Neuronal stem cell (in vitro differentiated cells): ENCODE measurements at regions not wholly inside any gene's neighbourhood (a gene's known extent, or its start where the extent isn't known, plus 50 kb on each side); places are given as distances from the start of the nearest gene placed in this dataset.

ENCODE experiments used
- DNase-seq: peaks from one replicate; pipeline ENCODE4 v3.0.0-alpha.2; 2013; ENCODE audit warnings: low spot score
- H2AFZ ChIP-seq: one replicate; pipeline ENCODE4 v1.6.1; 2013; ENCODE audit warnings: mild to moderate bottlenecking, low read length, inconsistent platforms
- H2AK5ac ChIP-seq: 2 replicates; pipeline ENCODE4 v1.6.1; 2013; ENCODE audit warnings: low read depth, mild to moderate bottlenecking, inconsistent platforms, low read length, moderate library complexity, mixed read lengths
- H2BK120ac ChIP-seq: 2 replicates; pipeline ENCODE4 v1.6.1; 2013; ENCODE audit warnings: low read depth, mild to moderate bottlenecking, inconsistent platforms, low read length, moderate library complexity, mixed read lengths
- H2BK12ac ChIP-seq: one replicate; pipeline ENCODE4 v1.6.1; 2013; ENCODE audit warnings: low read length, inconsistent platforms
- H2BK15ac ChIP-seq: 2 replicates; pipeline ENCODE4 v1.6.1; 2013; ENCODE audit warnings: mild to moderate bottlenecking, low read length, inconsistent platforms, mixed read lengths
- H2BK5ac ChIP-seq: one replicate; pipeline ENCODE4 v1.6.1; 2013; ENCODE audit warnings: inconsistent platforms, mild to moderate bottlenecking, low read length, moderate library complexity
- H3K14ac ChIP-seq: one replicate; pipeline ENCODE4 v1.6.1; 2013; ENCODE audit warnings: low read length, inconsistent platforms
- H3K18ac ChIP-seq: 2 replicates; pipeline ENCODE4 v1.6.1; 2013; ENCODE audit warnings: low read length, inconsistent platforms
- H3K23ac ChIP-seq: 2 replicates; pipeline ENCODE4 v1.6.1; 2013; ENCODE audit warnings: low read depth, mild to moderate bottlenecking, mixed read lengths, low read length, inconsistent platforms; ENCODE audit not compliant: poor library complexity
- H3K27ac ChIP-seq: replicated peaks from 3 replicates; pipeline ENCODE4 v1.5.1; 2013; ENCODE audit warnings: low read length, inconsistent platforms
- H3K27me3 ChIP-seq, 3 experiments: 2 replicates each; pipeline ENCODE4 v1.6.1; 2013; ENCODE audit warnings: low read length in 3 of 3, mild to moderate bottlenecking in 2 of 3, inconsistent platforms in 1 of 3, low read depth in 1 of 3, mixed read lengths in 1 of 3, moderate library complexity in 1 of 3; ENCODE audit not compliant: control insufficient read depth in 3 of 3, insufficient read depth in 3 of 3
- H3K36me3 ChIP-seq, 2 donors: replicated peaks in 1 of 2; 2 replicates each; pipeline ENCODE4 v1.6.1; 2013; ENCODE audit warnings: low read length in 2 of 2; ENCODE audit not compliant: control insufficient read depth in 2 of 2, insufficient read depth in 2 of 2
- H3K4ac ChIP-seq: 2 replicates; pipeline ENCODE4 v1.6.1; 2013; ENCODE audit warnings: inconsistent platforms, mild to moderate bottlenecking, low read length, moderate library complexity
- H3K4me1 ChIP-seq, 2 donors: 1 replicate in 1 of 2; 2 replicates in 1 of 2; pipeline ENCODE4 v1.6.1; 2013; ENCODE audit warnings: low read length in 2 of 2, low read depth in 1 of 2; ENCODE audit not compliant: control insufficient read depth in 2 of 2, insufficient read depth in 1 of 2
- H3K4me2 ChIP-seq: one replicate; pipeline ENCODE4 v1.6.1; 2013; ENCODE audit warnings: mild to moderate bottlenecking, low read length, inconsistent platforms; ENCODE audit not compliant: insufficient read depth, poor library complexity, severe bottlenecking
- H3K4me3 ChIP-seq, 2 donors: 2 replicates each; pipeline ENCODE4 v1.5.1; 2013; ENCODE audit warnings: low read length in 2 of 2, mild to moderate bottlenecking in 2 of 2, inconsistent platforms in 1 of 2, moderate library complexity in 1 of 2
- H3K79me1 ChIP-seq: one replicate; pipeline ENCODE4 v1.6.1; 2013; ENCODE audit warnings: low read depth, mild to moderate bottlenecking, inconsistent platforms, low read length, moderate library complexity
- H3K9ac ChIP-seq: one replicate; pipeline ENCODE4 v1.6.1; 2013; ENCODE audit warnings: mild to moderate bottlenecking, low read depth, low read length, inconsistent platforms; ENCODE audit not compliant: poor library complexity
- H3K9me3 ChIP-seq, 2 donors: replicated peaks in 1 of 2; 2 replicates each; pipeline versions ENCODE3 to v1.6.1; 2013; ENCODE audit warnings: low read length in 2 of 2, mild to moderate bottlenecking in 2 of 2, inconsistent platforms in 1 of 2, low read depth in 1 of 2, mixed read lengths in 1 of 2, moderate library complexity in 1 of 2; ENCODE audit not compliant: control insufficient read depth in 2 of 2, insufficient read depth in 1 of 2
- H4K8ac ChIP-seq: one replicate; pipeline ENCODE4 v1.6.1; 2013; ENCODE audit warnings: low read depth, mild to moderate bottlenecking, inconsistent platforms, low read length, moderate library complexity
- H4K91ac ChIP-seq: one replicate; pipeline ENCODE4 v1.6.1; 2013; ENCODE audit warnings: low read length, low read depth, mild to moderate bottlenecking, inconsistent platforms; ENCODE audit not compliant: poor library complexity
- WGBS, 2 donors: extraction: QIAGEN DNeasy Blood & Tissue Kit; methylation state at CpG; one replicate each; pipeline ENCODE4 v1.1.7; 2013; ENCODE audit warnings: missing lambda C conversion rate in 2 of 2, mixed read lengths in 1 of 2; ENCODE audit not compliant: insufficient read length in 2 of 2, insufficient replicate concordance in 1 of 2; ENCODE audit errors: extremely low coverage in 2 of 2; 5-methylcytosine and 5-hydroxymethylcytosine counted together

- no peak overlapping the region for H3K4ac ChIP-seq
- no peak overlapping the region for H3K9ac ChIP-seq
- H3K4me3 ChIP-seq, result no peak overlapping the region
- no peak overlapping the region for H2BK15ac ChIP-seq
- H3K18ac ChIP-seq, result no peak overlapping the region
- H3K4me2 ChIP-seq, result no peak overlapping the region
- no peak for DNase-seq
- no peak overlapping the region for H4K91ac ChIP-seq
- no peak overlapping the region for H2BK5ac ChIP-seq
- H3K14ac ChIP-seq, result no peak overlapping the region
- no peak overlapping the region for H3K27ac ChIP-seq
- H2BK12ac ChIP-seq, result no peak overlapping the region
- H2AK5ac ChIP-seq, result no peak overlapping the region
- no peak overlapping the region for H4K8ac ChIP-seq
- H3K9me3 ChIP-seq, result peaks cover 0 to 6% of the 10 kb centered on the region in 2 donors
- H2AFZ ChIP-seq, result no peak overlapping the region
- H3K4me1 ChIP-seq, result no peaks in the 10 kb centered on the region
- H2BK120ac ChIP-seq, result no peak overlapping the region
- H3K36me3 ChIP-seq, result no peaks in the 10 kb centered on the region
- H3K23ac ChIP-seq, result no peak overlapping the region
- no peaks in the 10 kb centered on the region for H3K79me1 ChIP-seq
- WGBS, 2 donors, result no CpG with 5 or more reads among the region's 7 CpGs
- H3K27me3 ChIP-seq, result no peaks in the 10 kb centered on the region
Measured at GRCh38 chr13:100881291-100881864, 206.8 kb upstream of the TMTC4 start.

GRCh38 chr13:100880166-100880565 is 205.6 kb upstream of the TMTC4 start:
- no peaks in the 10 kb centered on the region for H3K79me1 ChIP-seq
- H4K91ac ChIP-seq, result no peak overlapping the region
- H3K4me3 ChIP-seq, result no peak overlapping the region
- no peak overlapping the region for H3K23ac ChIP-seq
- no peaks in the 10 kb centered on the region for H3K36me3 ChIP-seq
- H3K9ac ChIP-seq, result no peak overlapping the region
- H2AFZ ChIP-seq, result no peak overlapping the region
- H2BK120ac ChIP-seq, result no peak overlapping the region
- no peaks in the 10 kb centered on the region for H3K27me3 ChIP-seq
- H3K4me1 ChIP-seq, result no peaks in the 10 kb centered on the region
- no peak overlapping the region for H2AK5ac ChIP-seq
- H3K14ac ChIP-seq, result no peak overlapping the region
- DNase-seq, result no peak
- H2BK15ac ChIP-seq, result no peak overlapping the region
- no peak overlapping the region for H3K18ac ChIP-seq
- H3K27ac ChIP-seq, result no peak overlapping the region
- peaks cover 0 to 14% of the 10 kb centered on the region in 2 donors for H3K9me3 ChIP-seq
- H4K8ac ChIP-seq, result no peak overlapping the region
- no peak overlapping the region for H3K4me2 ChIP-seq
- WGBS, 2 donors, result no CpG with 5 or more reads among the region's 3 CpGs
- H2BK5ac ChIP-seq, result no peak overlapping the region
- H3K4ac ChIP-seq, result no peak overlapping the region
- no peak overlapping the region for H2BK12ac ChIP-seq

GRCh38 chr13:100879255-100879654 is 204.7 kb upstream of the TMTC4 start:
- H3K4me2 ChIP-seq, result no peak overlapping the region
- no peak overlapping the region for H4K8ac ChIP-seq
- peaks cover 0 to 14% of the 10 kb centered on the region in 2 donors for H3K9me3 ChIP-seq
- no peak overlapping the region for H3K14ac ChIP-seq
- no peaks in the 10 kb centered on the region for H3K27me3 ChIP-seq
- H4K91ac ChIP-seq, result no peak overlapping the region
- H2BK15ac ChIP-seq, result no peak overlapping the region
- no peaks in the 10 kb centered on the region for H3K79me1 ChIP-seq
- no peak for DNase-seq
- no peaks in the 10 kb centered on the region for H3K36me3 ChIP-seq
- H3K9ac ChIP-seq, result no peak overlapping the region
- no peak overlapping the region for H2AK5ac ChIP-seq
- no peak overlapping the region for H2BK5ac ChIP-seq
- no CpG with 5 or more reads among the region's 5 CpGs for WGBS, 2 donors
- no peak overlapping the region for H3K23ac ChIP-seq
- H2AFZ ChIP-seq, result no peak overlapping the region
- no peak overlapping the region for H3K18ac ChIP-seq
- no peaks in the 10 kb centered on the region for H3K4me1 ChIP-seq
- no peak overlapping the region for H2BK12ac ChIP-seq
- H2BK120ac ChIP-seq, result no peak overlapping the region
- no peak overlapping the region for H3K4me3 ChIP-seq
- H3K4ac ChIP-seq, result no peak overlapping the region
- no peak overlapping the region for H3K27ac ChIP-seq

- H3K9me3 ChIP-seq, result peaks cover 0 to 14% of the 10 kb centered on the region in 2 donors
- no peak overlapping the region for H3K27ac ChIP-seq
- H3K9ac ChIP-seq, result no peak overlapping the region
- H3K4me1 ChIP-seq, result no peaks in the 10 kb centered on the region
- H2BK120ac ChIP-seq, result no peak overlapping the region
- H2BK5ac ChIP-seq, result no peak overlapping the region
- DNase-seq, result no peak
- no peaks in the 10 kb centered on the region for H3K36me3 ChIP-seq
- H3K18ac ChIP-seq, result no peak overlapping the region
- no peak overlapping the region for H3K14ac ChIP-seq
- H4K91ac ChIP-seq, result no peak overlapping the region
- no peaks in the 10 kb centered on the region for H3K27me3 ChIP-seq
- H2BK12ac ChIP-seq, result no peak overlapping the region
- H3K4ac ChIP-seq, result no peak overlapping the region
- no peak overlapping the region for H4K8ac ChIP-seq
- H2AK5ac ChIP-seq, result no peak overlapping the region
- no peak overlapping the region for H3K4me3 ChIP-seq
- H3K79me1 ChIP-seq, result no peaks in the 10 kb centered on the region
- no peak overlapping the region for H3K4me2 ChIP-seq
- H2BK15ac ChIP-seq, result no peak overlapping the region
- 93% methylated on average over 2 of the region's 2 CpGs; no CpG with 5 or more reads in 1 of the 2 donors for WGBS, 2 donors
- no peak overlapping the region for H3K23ac ChIP-seq
- H2AFZ ChIP-seq, result no peak overlapping the region
Measured at GRCh38 chr13:100876044-100876403, 201.4 kb upstream of the TMTC4 start.
